Endothelial cell of umbilical vein (primary cell): ENCODE measurements at regions not wholly inside any gene's neighbourhood (a gene's known extent, or its start where the extent isn't known, plus 50 kb on each side); places are given as distances from the start of the nearest gene placed in this dataset.

ENCODE experiments used
- BruUV-seq: library from RNA; stranded (reverse); fragments of 400-500 nt; replicated peaks from 2 replicates; lab custom pipeline; 2021; lab: Mats Ljungman, UMichigan
- CTCF ChIA-PET: fragments of 300-600, 350-600 bp; sonication (Branson Sonifier 250); formaldehyde crosslinking; loops from one replicate; lab custom pipeline; 2021; ENCODE audit warnings: antibody characterized with exemption, inconsistent platforms; lab: Charles Lee
- POLR2A ChIA-PET: fragments of 300-600, 350-600 bp; sonication (Branson Sonifier 250); formaldehyde crosslinking; loops from one replicate; lab custom pipeline; 2021; ENCODE audit warnings: antibody characterized with exemption, inconsistent platforms; lab: Charles Lee
- DNase-seq: peaks from one replicate; pipeline ENCODE4 v3.0.0-alpha.2; 2011; ENCODE audit warnings: low read depth, low spot score
- FAIRE-seq: peaks from 2 replicates; lab custom pipeline; 2011; peaks lifted over from hg19 to GRCh38; lab: Jason Lieb, UNC
- H2AFZ ChIP-seq: 2 replicates; pipeline ENCODE4 v1.6.0; 2012; ENCODE audit warnings: low read depth, low read length, control low read depth, inconsistent platforms
- H3K27ac ChIP-seq: 2 replicates; pipeline ENCODE4 v1.5.1; 2011; ENCODE audit warnings: low read depth, mild to moderate bottlenecking, control low read depth, low read length, moderate library complexity; ENCODE audit not compliant: insufficient read depth
- H3K27me3 ChIP-seq, 2 experiments: 2 replicates each; pipeline versions ENCODE4 v1.6.0 to v1.6.1; 2011; ENCODE audit warnings: low read length in 2 of 2, mixed read lengths in 1 of 2; ENCODE audit not compliant: control insufficient read depth in 2 of 2, insufficient read depth in 2 of 2
- H3K36me3 ChIP-seq, 2 experiments: 2 replicates in 1 of 2; 3 replicates in 1 of 2; pipeline ENCODE4 v1.5.1; 2011; ENCODE audit warnings: low read length in 2 of 2, mild to moderate bottlenecking in 1 of 2, moderate library complexity in 1 of 2; ENCODE audit not compliant: control insufficient read depth in 2 of 2, insufficient read depth in 2 of 2; ENCODE audit errors: extremely low read depth in 1 of 2
- H3K4me1 ChIP-seq: 3 replicates; pipeline ENCODE4 v1.5.1; 2011; ENCODE audit warnings: mild to moderate bottlenecking, low read length; ENCODE audit not compliant: control insufficient read depth, insufficient read depth; ENCODE audit errors: extremely low read depth
- H3K4me2 ChIP-seq: 2 replicates; pipeline ENCODE4 v1.6.1; 2011; ENCODE audit warnings: low read length, control low read depth, mixed read lengths; ENCODE audit not compliant: insufficient read depth
- H3K4me3 ChIP-seq, 3 experiments: fragments of 200-600 bp in 1 of 3; sonication (generic), shearing (Covaris generic) in 1 of 3; replicated peaks in 1 of 3; 2 replicates each; pipeline ENCODE4 v1.5.1; 2011 to 2016; ENCODE audit warnings: control low read depth in 3 of 3, low read length in 3 of 3, mild to moderate bottlenecking in 2 of 3, inconsistent platforms in 1 of 3, low read depth in 1 of 3, moderate library complexity in 1 of 3; ENCODE audit not compliant: insufficient read depth in 1 of 3
- H3K79me2 ChIP-seq: 2 replicates; pipeline ENCODE4 v1.6.0; 2012; ENCODE audit warnings: low read length, inconsistent platforms; ENCODE audit not compliant: control insufficient read depth, insufficient read depth
- H3K9ac ChIP-seq: replicated peaks from 2 replicates; pipeline ENCODE3; 2011; ENCODE audit warnings: low read length, control low read depth; ENCODE audit not compliant: insufficient read depth; ENCODE audit errors: extremely low read depth
- H3K9me1 ChIP-seq: replicated peaks from 3 replicates; pipeline ENCODE4 v1.6.0; 2011; ENCODE audit warnings: mild to moderate bottlenecking, low read length; ENCODE audit not compliant: control insufficient read depth, insufficient read depth; ENCODE audit errors: extremely low read depth
- H3K9me3 ChIP-seq: replicated peaks from 2 replicates; pipeline ENCODE4 v1.5.1; 2012; ENCODE audit warnings: low read length, inconsistent platforms; ENCODE audit not compliant: control insufficient read depth, insufficient read depth
- H4K20me1 ChIP-seq: replicated peaks from 2 replicates; pipeline ENCODE3; 2011; ENCODE audit warnings: mild to moderate bottlenecking, low read length; ENCODE audit not compliant: control insufficient read depth, insufficient read depth; ENCODE audit errors: extremely low read depth
- CTCF ChIP-seq, 2 donors: IDR thresholded peaks; 1 replicate in 1 of 2; 2 replicates in 1 of 2; pipeline ENCODE4 v1.5.1; 2011; ENCODE audit warnings: low read length in 2 of 2, mild to moderate bottlenecking in 2 of 2, moderate library complexity in 2 of 2, control low read depth in 1 of 2, inconsistent platforms in 1 of 2, low read depth in 1 of 2; ENCODE audit not compliant: insufficient read depth in 1 of 2; ENCODE audit errors: extremely low read depth in 1 of 2
- EZH2 ChIP-seq: IDR thresholded peaks from 2 replicates; pipeline ENCODE4 v1.6.1; 2012; ENCODE audit warnings: borderline replicate concordance, low read depth, mild to moderate bottlenecking, moderate library complexity, low read length, inconsistent platforms; ENCODE audit not compliant: severe bottlenecking
- FOS ChIP-seq: IDR thresholded peaks from 2 replicates; pipeline ENCODE4 v1.6.1; 2011; ENCODE audit warnings: mild to moderate bottlenecking, low read length, moderate library complexity, borderline replicate concordance; ENCODE audit not compliant: insufficient read depth
- GATA2 ChIP-seq: IDR thresholded peaks from 2 replicates; pipeline ENCODE4 v1.7.0; 2011; ENCODE audit warnings: low read depth, mild to moderate bottlenecking, moderate library complexity, mixed read lengths, low read length; ENCODE audit not compliant: insufficient read length, insufficient read depth
- JUN ChIP-seq: IDR thresholded peaks from 2 replicates; pipeline ENCODE4 v1.6.1; 2011; ENCODE audit warnings: borderline replicate concordance, low read depth; ENCODE audit not compliant: insufficient read length, insufficient read depth
- MAX ChIP-seq: IDR thresholded peaks from 2 replicates; pipeline ENCODE4 v1.6.1; 2011; ENCODE audit not compliant: insufficient read depth, insufficient read length
- MYC ChIP-seq: IDR thresholded peaks from one replicate; pipeline ENCODE4 v1.6.1; 2011; ENCODE audit warnings: mild to moderate bottlenecking, low read depth, low read length
- POLR2A ChIP-seq: IDR thresholded peaks from 2 replicates; pipeline ENCODE4 v1.6.1; 2012; ENCODE audit warnings: low read depth, mild to moderate bottlenecking, control low read depth, low read length
- POLR2AphosphoS5 ChIP-seq: IDR thresholded peaks from 2 replicates; pipeline ENCODE4 v1.6.1; 2012; ENCODE audit warnings: low read depth, mild to moderate bottlenecking, control low read depth, low read length, moderate library complexity; ENCODE audit not compliant: insufficient read depth
- dilution Hi-C: fragments of 300-500 bp; cut with MboI; formaldehyde crosslinking; loops from one replicate; pipeline ENCODE4 v1.15.0; 2019; ENCODE audit warnings: low sequenced_read_pairs; ENCODE audit not compliant: extremely low pct_ligation_motif_present
- intact Hi-C: fragments of 100-400 bp; cut with micrococcal nuclease; formaldehyde crosslinking; loops from one replicate; pipeline ENCODE4 v1.10.0; 2022

- H3K4me2 ChIP-seq = no peak overlapping the region
- no peaks in the 10 kb centered on the region for H4K20me1 ChIP-seq
- intact Hi-C loops = no loop called here
- peak; percentile 47 for FAIRE-seq
- no peaks in the 10 kb centered on the region for H3K9me3 ChIP-seq
- no peak overlapping the region for H3K9ac ChIP-seq
- ChIA-PET POLR2A (no interaction called here), CTCF (interaction anchor here (0.6 kb wide), 1 partner anchor 364 kb away, joined by 4 read pairs; no protein-coding TSS in a partner anchor)
- H3K79me2 ChIP-seq = no peaks in the 10 kb centered on the region
- no peaks in the 10 kb centered on the region for H3K9me1 ChIP-seq
- DNase-seq = no peak
- H3K27ac ChIP-seq = no peak overlapping the region
- no peaks in the 10 kb centered on the region for H3K27me3 ChIP-seq
- dilution Hi-C loops = no loop called here
- BruUV-seq = no TSS peak
- TF ChIP-seq POLR2A = no peak
- no peak for TF ChIP-seq FOS
- no peak for TF ChIP-seq JUN
- TF ChIP-seq MYC = no peak
- no peak for TF ChIP-seq MAX
- no peak for TF ChIP-seq CTCF (IDR thresholded peaks at IDR 0.05; ENCODE audit: extremely low read depth in 1 of 2, insufficient read depth in 1 of 2, low read depth in 1 of 2, low read length in 2 of 2)
- no peak for TF ChIP-seq POLR2AphosphoS5
- TF ChIP-seq EZH2 = no peak
- no peak for TF ChIP-seq GATA2
- no peaks in the 10 kb centered on the region for H3K36me3 ChIP-seq
- no peaks in the 10 kb centered on the region for H3K4me1 ChIP-seq
- H3K4me3 ChIP-seq = no peak overlapping the region
- no peak overlapping the region for H2AFZ ChIP-seq
Measured at GRCh38 chr3:168459226-168459784, 363.6 kb upstream of the GOLIM4 start.
